Left ventricle myocardium superior (tissue), 1 donor: ENCODE measurements at regions not wholly inside any gene's neighbourhood (a gene's known extent, or its start where the extent isn't known, plus 50 kb on each side); places are given as distances from the start of the nearest gene placed in this dataset.

Experiments used
- ATAC-seq: fragments of 200-7000 bp; cut with Tn5 transposase; one replicate; pipeline ENCODE4 v1.9.1; 2020; ENCODE audit warnings: mild to moderate bottlenecking, moderate library complexity
- DNase-seq: peaks from one replicate; pipeline ENCODE4 v3.0.0-alpha.2; 2020
- intact Hi-C: fragments of 100-400 bp; cut with micrococcal nuclease; formaldehyde crosslinking; loops from one replicate; pipeline ENCODE4 v1.11.0; 2022
- donor health status: DM: no; HTN: yes; CAD: no; lungs with severe emphysema.

DNA sequence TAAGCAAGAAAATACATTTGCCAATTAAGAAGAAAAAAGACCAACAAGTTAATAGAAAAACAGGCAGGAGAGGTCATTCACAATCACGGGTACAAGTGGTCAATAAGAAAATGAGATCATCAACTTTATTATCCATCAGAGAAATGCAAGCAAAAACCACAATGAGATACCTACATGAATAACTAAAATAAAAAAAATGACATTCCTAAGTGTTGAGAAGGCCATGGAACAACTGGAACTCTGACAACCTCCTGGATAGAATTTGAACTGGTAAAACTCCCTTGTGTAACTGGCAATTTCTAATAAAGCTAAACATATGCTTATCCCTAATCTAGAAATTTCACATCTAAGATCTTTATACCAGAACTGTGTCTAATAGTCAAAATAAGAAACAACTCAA lies 135.4 kb upstream of the BACE2 start:
- intact Hi-C loops, result no loop called here
- ATAC-seq (no peak), DNase-seq (no peak)

DNA sequence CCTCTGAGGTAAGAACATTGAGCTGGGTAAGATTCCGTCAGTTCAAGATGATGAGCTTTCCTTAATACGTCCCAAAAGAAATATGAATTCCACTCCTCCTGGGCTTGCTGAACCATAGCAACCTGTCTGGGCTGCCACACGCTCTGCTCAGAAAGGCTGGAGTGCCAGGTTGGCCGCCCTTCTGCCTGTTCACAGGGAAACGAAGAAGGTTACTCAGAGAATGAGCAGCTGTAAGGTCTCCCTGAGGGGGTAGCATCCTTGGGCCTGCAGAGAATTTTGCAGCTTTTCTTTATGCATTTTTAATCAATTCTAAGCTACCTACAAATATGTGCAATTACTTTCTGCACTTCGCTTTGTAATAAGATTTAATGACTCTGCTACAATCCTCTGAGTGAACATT lies 130.7 kb upstream of the BACE2 start:
- ATAC-seq (no peak), DNase-seq (no peak)
- intact Hi-C loops, result no loop called here

DNA sequence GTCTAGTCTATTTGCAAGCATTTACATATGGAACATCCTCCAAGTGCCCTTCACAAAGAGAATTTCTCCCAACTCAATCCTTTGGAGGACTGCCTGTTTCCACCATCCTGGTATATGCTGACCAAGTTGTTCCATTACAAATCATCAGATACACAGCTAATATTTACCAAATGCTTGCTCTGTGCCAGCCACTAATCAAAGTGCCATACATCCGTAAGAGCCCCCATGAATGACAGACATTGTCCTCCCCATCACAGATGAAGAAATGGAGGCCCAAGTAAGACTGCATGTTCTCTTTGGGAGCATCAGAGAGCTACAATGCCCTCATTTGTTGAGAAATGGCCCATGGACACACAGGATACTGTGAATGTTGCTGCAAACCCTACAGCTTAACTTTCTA lies 130.0 kb upstream of the BACE2 start:
- ATAC-seq, result no peak
- DNase-seq, result no peak
- intact Hi-C loops, result no loop called here

- ATAC-seq (no peak), DNase-seq (no peak)
- intact Hi-C loops, result no loop called here
Measured at GRCh38 chr21:41043014-41043413, 124.9 kb upstream of the BACE2 start.

- DNase-seq (peak; percentile 29), ATAC-seq (peak; percentile 47)
- intact Hi-C loops, result no loop called here
Measured at GRCh38 chr21:41045534-41046268, 122.3 kb upstream of the BACE2 start.

- ATAC-seq (no peak), DNase-seq (no peak)
- intact Hi-C loops, result no loop called here
Measured at GRCh38 chr21:41048145-41048544, 119.8 kb upstream of the BACE2 start.

DNA sequence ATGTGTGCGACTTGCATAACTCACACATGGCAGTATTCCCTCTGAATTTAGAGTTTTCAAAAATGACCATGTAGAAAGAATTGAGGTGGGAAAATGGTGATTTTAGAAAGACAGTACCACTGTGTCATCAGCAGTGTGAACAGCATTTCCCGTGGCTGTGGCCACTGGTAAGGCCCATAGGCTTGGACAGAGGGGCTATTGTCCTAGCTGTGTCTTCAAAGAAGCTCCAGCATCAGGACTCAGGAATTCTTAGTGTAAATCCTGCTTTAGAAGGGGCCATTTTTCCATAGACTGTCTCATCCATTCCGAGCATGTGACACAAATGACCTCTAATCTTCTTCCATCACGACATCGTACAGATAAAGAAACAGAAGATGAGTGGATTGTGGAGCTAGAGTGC lies 119.3 kb upstream of the BACE2 start:
- DNase-seq, result no peak
- no peak for ATAC-seq
- intact Hi-C loops, result no loop called here

- DNase-seq, result no peak
- ATAC-seq, result no peak
- intact Hi-C loops, result no loop called here
Measured at GRCh38 chr21:41052820-41053555, 115.0 kb upstream of the BACE2 start.

DNA sequence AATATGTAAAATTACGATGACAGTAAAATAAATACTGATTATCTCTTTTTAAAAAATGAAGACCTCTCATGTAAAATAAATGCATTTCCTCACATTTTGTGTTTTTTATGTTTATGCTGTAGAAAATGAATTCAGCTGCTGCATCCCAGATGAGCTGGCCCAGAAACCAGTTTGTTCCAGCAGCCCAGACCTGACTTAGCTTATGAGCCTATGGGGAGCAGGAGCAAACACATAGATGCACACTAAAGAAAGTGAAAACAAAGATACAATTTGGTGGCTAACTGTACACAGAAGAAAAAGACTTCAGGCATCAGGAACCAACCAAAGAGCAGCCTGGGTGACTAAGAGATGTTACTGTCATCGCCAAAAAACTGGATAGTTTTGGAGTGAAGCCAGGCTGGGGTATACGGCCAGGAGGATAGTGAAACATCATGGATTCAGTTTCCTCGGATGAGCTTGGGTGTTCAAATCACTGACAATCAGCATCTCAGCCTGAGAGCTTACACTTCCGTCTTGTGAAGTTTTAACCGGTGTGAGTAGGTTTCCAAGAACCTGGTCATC lies 113.9 kb upstream of the BACE2 start:
- intact Hi-C loops, result no loop called here
- DNase-seq, result no peak
- ATAC-seq, result no peak

- ATAC-seq, result no peak
- intact Hi-C loops, result no loop called here
Measured at GRCh38 chr21:41055266-41055665, 112.7 kb upstream of the BACE2 start.

GRCh38 chr21:41059871-41060270 lies 108.1 kb upstream of the BACE2 start:
- DNase-seq, result no peak
- no peak for ATAC-seq
- intact Hi-C loops, result no loop called here

More at GRCh38 chr21:41055266-41055665, 112.7 kb upstream of the BACE2 start:
- DNase-seq, result no peak

DNA sequence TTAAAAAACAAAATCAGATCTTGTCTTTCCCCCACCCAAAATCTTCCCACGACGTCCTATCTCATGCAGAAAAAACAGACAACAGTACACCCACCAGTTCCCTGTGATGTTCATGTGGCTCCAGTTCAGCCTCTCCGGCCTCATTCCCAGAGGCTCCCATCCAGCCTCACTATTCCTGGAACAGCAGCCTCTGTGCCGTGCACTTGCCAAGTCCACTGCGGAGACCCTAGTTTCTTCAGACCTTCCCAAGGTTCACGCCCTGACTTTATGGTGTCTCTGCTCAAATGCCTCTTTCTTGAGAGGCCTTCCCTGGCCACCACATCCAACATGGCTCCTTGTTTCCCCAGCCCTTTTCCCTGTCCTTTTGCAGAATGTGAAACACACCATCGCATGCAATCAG lies 106.3 kb upstream of the BACE2 start:
- intact Hi-C loops, result no loop called here
- ATAC-seq (no peak), DNase-seq (no peak)

GRCh38 chr21:41064334-41064791 lies 103.6 kb upstream of the BACE2 start:
- DNase-seq (peak; percentile 42), ATAC-seq (peak; percentile 30)
- intact Hi-C loops, result no loop called here

DNA sequence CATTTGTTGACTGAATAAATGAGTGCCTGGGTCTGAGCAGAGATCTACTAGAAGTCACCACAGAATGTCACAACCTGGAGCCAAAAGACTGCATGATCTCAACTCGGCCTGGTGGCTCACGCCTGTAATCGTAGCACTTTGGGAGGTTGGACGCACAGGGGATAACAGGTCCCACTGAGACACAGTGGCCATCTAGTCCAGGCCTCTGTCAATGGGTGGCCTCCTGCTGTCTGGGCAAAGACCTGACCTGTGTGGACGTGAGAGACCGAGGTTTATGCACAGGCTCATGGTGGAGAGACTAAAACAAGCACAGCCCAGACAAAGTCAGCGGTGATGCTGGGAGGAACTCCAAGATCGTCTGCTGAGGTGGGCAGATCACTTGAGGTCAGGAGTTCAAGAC lies 103.0 kb upstream of the BACE2 start:
- no peak for ATAC-seq
- intact Hi-C loops, result no loop called here

GRCh38 chr21:41065539-41065938 lies 102.4 kb upstream of the BACE2 start:
- ATAC-seq, result no peak
- intact Hi-C loops, result no loop called here
- DNase-seq, result no peak

More for the DNA sequence above, 103.0 kb upstream of the BACE2 start:
- DNase-seq, result no peak

GRCh38 chr21:41066086-41066938 lies 101.6 kb upstream of the BACE2 start:
- peak; percentile 62 for ATAC-seq
- intact Hi-C loops, result no loop called here
- DNase-seq, result no peak

GRCh38 chr21:41067709-41068108 lies 100.3 kb upstream of the BACE2 start:
- ATAC-seq, result no peak
- DNase-seq, result no peak

GRCh38 chr21:41068496-41068895 lies 99.5 kb upstream of the BACE2 start:
- intact Hi-C loops, result no loop called here
- DNase-seq (no peak), ATAC-seq (peak; percentile 71)

More at GRCh38 chr21:41067709-41068108, 100.3 kb upstream of the BACE2 start:
- intact Hi-C loops, result no loop called here

DNA sequence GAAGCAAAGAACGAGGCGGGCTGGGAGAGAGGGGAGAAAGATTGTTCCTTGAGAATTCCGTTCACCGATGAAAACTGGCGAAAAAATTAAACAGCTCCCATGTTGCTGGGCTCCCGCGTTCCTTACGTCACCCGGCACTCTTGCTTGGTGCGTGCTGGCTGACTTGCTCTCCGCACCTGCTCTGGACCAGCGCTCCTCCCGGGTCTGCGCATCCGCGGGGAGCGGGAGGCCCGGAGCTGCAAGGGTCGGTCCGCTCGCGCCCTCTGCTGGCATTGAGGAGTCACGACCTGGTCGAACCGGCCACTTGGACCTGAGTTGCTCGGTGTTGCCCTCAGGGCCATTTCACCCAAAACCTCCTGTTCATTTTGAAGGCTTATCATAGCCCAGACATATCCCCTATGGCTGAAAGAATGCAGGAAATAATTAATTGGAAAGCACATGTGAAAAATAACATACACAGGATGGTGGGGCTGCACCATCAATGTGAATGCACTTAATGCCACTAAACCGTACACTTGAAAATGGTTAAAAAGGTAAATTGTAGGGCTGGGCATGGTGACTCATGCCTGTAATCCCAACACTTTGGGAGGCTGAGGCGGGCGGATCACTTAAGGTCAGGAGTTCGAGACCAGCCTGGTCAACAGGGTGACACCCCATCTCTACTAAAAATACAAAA lies 98.9 kb upstream of the BACE2 start:
- peak; percentile 91 for ATAC-seq
- intact Hi-C loops, result no loop called here

More for the DNA sequence above, 98.9 kb upstream of the BACE2 start:
- peak; percentile 89 for DNase-seq
